ENCODE measurements at regions not wholly inside any gene's neighbourhood (a gene's known extent, or its start where the extent isn't known, plus 50 kb on each side); places are given as distances from the start of the nearest gene placed in this dataset.

- TF ChIP-seq CTCF (IDR thresholded peaks at IDR 0.05) (no peak), POLR2A (IDR thresholded peaks at IDR 0.05) (no peak)
Measured at GRCh38 chr14:66224492-66225178, 261.5 kb upstream of the CCDC196 start.
